ENCODE measurements at regions not wholly inside any gene's neighbourhood (a gene's known extent, or its start where the extent isn't known, plus 50 kb on each side); places are given as distances from the start of the nearest gene placed in this dataset.

DNA sequence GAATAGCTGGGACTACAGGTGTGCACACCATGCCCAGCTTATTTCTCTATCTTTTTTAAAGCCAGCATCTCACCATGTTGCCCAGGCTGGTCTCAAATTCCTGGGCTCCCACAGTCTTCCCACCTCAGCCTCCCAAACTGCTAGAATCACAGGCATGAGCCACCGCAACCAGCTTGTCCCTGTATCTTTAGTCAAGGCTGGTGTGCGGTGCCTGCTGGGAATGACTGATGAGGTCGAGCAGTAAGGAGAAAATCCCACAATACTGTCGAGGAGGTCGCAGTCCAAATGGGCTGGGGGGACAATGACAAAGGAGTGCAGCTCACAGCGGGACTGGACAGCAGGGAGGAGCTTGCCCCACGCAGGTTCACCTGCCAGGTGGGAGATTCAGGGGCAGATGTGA, 50.2 kb upstream of the CALN1 start:
- TF ChIP-seq, protein P1, sequence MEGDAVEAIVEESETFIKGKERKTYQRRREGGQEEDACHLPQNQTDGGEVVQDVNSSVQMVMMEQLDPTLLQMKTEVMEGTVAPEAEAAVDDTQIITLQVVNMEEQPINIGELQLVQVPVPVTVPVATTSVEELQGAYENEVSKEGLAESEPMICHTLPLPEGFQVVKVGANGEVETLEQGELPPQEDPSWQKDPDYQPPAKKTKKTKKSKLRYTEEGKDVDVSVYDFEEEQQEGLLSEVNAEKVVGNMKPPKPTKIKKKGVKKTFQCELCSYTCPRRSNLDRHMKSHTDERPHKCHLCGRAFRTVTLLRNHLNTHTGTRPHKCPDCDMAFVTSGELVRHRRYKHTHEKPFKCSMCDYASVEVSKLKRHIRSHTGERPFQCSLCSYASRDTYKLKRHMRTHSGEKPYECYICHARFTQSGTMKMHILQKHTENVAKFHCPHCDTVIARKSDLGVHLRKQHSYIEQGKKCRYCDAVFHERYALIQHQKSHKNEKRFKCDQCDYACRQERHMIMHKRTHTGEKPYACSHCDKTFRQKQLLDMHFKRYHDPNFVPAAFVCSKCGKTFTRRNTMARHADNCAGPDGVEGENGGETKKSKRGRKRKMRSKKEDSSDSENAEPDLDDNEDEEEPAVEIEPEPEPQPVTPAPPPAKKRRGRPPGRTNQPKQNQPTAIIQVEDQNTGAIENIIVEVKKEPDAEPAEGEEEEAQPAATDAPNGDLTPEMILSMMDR (IDR thresholded peaks at IDR 0.05; ENCODE audit: control extremely low read depth, extremely low read depth, low read depth, missing control alignments): no peak
- no peak for DNase-seq (ENCODE audit: extremely low spot score)
- POLR2A ChIA-PET: no interaction called here
- CTCF ChIA-PET: no interaction called here
